Midbrain (tissue), 1 donor: ENCODE measurements at regions not wholly inside any gene's neighbourhood (a gene's known extent, or its start where the extent isn't known, plus 50 kb on each side); places are given as distances from the start of the nearest gene placed in this dataset.
"Not testable (repeated sequence)": the region's sequence is repeated elsewhere in the genome, so short reads cannot be mapped to it uniquely, and the experiment has no call there.

Experiments
- DNase-seq: peaks from one replicate; lab custom pipeline; 2025; lab: John Stamatoyannopoulos, UW

DNA sequence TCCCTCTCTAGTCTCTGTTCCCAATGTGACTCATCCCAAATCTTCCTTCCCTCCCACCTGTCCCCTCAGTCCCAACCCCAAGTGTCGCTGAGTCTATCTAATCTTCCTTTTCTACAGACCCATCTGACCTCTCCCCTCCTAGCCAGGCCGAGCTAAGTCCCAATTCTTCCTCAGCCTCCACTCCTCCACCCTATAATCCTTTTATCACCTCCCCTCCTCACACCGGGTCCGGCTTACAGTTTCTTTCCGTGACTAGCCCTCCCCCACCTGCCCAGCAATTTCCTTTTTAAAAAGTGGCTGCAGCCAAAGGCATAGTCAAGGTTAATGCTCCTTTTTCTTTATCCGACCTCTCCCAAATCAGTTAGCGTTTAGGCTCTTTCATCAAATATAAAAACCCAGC, 541.0 kb upstream of the CRIM1 start:
- not testable (repeated sequence) for DNase-seq

DNA sequence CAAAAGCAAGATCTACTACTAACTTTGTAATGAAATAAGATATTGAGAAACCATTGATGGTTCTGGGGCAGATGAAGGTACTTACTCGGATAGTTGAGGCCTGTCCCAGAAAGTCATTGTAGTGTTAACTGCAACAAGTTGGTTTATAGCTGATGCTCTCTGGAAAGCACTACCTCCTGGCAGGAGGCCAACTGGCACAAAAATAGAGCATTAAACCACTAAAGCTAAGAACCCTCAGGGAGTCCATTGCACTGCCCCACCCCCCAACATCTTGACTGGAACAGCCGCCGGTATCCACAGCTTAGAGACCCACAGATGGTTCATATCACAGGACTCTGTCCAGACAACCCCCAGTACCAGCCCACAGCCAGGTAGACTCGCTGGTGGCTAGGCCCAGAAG, 552.5 kb upstream of the CRIM1 start:
- no peak for DNase-seq

DNA sequence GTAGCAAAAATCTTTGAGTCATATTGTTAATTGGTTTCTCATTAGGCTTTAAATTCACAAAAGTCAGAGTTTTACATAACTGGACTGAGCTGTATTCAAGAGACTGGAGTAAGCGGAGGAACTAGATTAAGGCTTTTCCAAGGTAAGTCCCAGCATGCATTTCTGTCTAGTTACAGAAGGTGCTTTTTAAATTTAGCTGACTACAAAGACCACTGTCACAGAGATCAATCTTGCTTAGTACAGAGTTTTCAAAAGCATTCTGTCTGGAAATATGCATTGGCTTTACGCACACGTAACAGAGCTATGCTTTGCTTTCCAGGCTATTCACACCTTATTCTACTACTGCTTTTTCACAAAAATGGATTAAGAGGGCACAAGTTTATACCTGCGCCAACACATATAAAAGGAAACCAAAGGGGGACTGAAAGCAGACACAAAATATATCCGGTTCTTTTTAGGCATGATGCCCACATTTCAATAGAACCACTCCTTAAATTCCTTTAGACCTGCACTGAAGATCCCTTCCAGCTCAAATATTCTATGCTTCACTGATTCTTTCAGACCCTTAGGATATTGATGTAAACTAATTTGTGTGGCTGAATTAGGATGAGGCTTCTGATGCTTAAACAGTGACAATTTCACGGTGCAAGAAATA, 560.7 kb upstream of the CRIM1 start:
- DNase-seq = no peak

DNA sequence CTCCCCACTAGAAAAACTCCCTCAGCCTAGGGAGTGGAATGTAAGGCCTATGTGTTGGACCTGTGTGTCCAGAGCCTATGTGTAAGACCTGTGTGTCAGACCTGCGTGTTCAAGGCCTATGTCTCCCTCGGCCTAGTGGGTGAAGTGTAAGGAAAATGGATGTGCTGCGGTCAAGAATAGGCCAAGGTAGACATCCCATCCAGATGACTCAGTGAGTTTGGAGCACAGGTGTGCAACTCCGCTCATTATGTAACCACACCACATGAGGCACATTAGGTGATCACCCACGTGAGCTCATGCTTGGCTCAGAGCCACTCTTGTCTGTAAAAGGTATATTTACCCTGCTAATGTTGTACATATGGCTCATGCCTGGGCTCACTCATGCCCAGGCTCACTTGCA, 565.3 kb upstream of the CRIM1 start:
- no peak for DNase-seq

DNA sequence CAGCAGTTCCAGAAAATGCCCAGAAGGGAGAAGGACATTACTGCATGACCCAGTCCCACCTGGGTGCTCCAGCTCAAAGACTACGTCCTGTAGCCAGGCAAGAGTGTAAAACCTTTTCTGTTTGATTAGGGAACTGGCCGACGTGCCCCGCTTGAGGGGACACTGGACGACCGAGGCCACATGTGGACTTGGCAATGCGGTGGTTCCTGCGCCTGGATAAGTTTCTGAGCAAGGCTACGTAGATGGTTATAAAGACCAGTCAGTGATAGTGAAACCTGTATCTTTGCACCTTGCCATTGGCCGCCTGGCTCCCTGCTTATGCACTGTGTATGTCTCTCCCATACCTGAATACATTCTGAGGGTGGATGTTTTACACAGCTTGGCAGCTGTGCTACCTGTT, 567.0 kb upstream of the CRIM1 start:
- no peak for DNase-seq

- no peak for DNase-seq
Measured at GRCh38 chr2:35787302-35788031, 568.1 kb upstream of the CRIM1 start.

DNA sequence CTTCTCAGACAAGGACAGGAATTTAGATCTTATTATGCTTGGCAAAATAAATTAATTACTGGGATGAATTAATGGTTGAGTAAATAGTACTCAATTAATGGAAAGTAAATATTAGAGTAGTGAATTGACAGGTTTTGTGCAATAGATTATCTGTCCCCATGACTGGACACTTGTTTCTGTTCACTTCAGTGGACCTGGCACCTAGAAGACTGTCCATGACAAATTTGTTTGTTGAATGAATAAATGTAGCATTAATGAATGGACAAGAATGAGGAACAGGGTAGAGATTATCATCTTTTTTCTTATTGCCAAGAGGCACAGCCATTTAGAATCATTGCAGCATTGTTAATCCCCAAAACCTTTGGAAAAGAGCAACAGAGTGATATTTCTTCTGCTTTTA, 570.0 kb upstream of the CRIM1 start:
- no peak for DNase-seq

GRCh38 chr2:35784777-35785176, 570.8 kb upstream of the CRIM1 start:
- DNase-seq = no peak

- no peak for DNase-seq
Measured at GRCh38 chr2:35783723-35784122, 571.9 kb upstream of the CRIM1 start.

- DNase-seq = no peak
Measured at GRCh38 chr2:35741556-35741955, 614.0 kb upstream of the CRIM1 start.

- no peak for DNase-seq
Measured at GRCh38 chr2:35731674-35732073, 623.9 kb upstream of the CRIM1 start.

- DNase-seq = no peak
Measured at GRCh38 chr2:35714883-35715282, 640.7 kb upstream of the CRIM1 start.

DNA sequence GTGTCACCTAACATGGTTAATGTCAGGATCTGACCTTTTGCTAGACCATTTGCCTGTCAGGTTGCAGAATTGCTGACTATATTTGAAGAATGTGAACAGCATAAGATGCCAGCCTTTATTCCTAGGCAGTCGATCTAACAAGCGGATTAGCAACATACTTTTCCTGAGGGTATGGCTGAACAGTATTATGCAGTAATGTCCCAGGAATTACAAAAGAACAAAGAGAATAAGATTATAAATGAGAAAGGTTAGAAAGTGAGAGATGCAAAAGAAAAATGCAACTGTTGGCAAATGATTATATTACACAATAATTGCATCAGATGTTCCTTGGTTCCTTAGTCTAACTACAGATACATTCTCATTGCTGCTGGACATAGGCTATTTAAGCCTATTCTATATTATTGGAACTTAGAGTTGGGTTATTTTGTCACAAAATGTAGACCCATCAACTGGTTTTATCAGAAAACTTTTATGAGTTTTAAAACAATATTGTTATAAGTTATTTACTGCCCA, 647.1 kb upstream of the CRIM1 start:
- DNase-seq = no peak

GRCh38 chr2:35688309-35688708, 667.3 kb upstream of the CRIM1 start:
- DNase-seq = no peak

- DNase-seq = no peak
Measured at GRCh38 chr2:35651688-35652323, 703.8 kb upstream of the CRIM1 start.

DNA sequence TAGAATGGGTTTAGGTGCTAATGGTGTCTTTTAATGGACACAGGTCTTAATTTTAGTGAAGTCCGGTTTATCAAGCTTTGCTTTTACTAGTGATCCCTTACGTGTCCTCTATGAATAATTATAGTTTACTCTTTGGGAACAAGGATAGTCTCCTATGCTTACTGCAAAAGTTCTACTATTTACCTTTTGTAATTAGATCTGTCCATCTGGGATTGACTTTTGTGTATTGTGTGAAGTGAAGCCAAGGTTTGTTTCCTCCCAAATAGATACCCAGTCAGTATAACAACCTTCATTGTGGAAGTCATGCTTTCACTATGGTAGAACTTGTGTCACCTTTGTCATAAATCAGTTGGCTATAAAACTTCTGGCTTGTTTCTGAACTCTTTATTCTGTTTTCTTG, 740.9 kb upstream of the CRIM1 start:
- DNase-seq = no peak

DNA sequence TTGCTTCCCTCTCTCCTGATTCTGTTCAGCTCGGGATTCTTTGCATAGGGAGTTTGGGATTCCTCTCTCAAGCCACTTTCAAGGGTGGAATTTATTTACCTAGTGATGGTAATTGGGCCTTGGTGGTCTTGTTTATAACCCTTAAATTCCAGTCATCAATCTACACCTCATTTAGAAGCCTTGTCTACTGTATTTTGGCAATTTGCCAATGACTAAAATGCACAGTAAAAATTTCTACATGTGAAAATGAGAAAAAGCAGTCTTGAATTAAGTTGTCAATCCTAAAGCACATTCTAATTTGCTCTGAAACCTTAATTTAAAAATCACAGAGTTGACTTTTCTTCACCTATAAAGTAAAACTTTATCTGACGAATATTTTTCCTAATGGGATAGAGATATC, 749.2 kb upstream of the CRIM1 start:
- no peak for DNase-seq

- no peak for DNase-seq
Measured at GRCh38 chr2:35598310-35598709, 757.3 kb upstream of the CRIM1 start.

DNA sequence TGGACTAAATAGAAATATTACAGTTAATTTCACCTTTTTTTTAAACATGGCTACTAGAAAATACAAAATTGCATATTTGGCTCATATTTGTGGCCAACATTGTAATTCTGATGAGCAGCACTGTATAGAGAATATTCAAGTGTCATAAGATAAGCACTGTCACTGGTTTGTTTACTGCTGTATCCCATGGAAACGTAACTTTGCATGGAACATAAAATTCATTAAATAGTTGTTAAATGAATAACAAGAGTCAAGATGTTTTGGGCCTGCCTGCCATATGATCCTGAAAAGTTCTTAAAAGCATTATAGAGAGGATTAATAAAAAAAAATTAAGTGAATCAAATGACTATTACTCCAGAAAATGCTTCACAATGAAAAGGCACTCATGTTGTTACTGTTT, 763.7 kb upstream of the CRIM1 start:
- no peak for DNase-seq

GRCh38 chr2:35585972-35586371, 769.6 kb upstream of the CRIM1 start:
- no peak for DNase-seq

GRCh38 chr2:35582637-35583036, 772.9 kb upstream of the CRIM1 start:
- no peak for DNase-seq

- DNase-seq = no peak
Measured at GRCh38 chr2:35580956-35581355, 774.6 kb upstream of the CRIM1 start.

GRCh38 chr2:35568574-35568973, 787.0 kb upstream of the CRIM1 start:
- not testable (repeated sequence) for DNase-seq
